ENCODE measurements at regions not wholly inside any gene's neighbourhood (a gene's known extent, or its start where the extent isn't known, plus 50 kb on each side); places are given as distances from the start of the nearest gene placed in this dataset.

- H3K27ac ChIP-seq, result no peak overlapping the region
- no peak for TF ChIP-seq ZFX (IDR thresholded peaks at IDR 0.05)
- TF ChIP-seq, protein P1, sequence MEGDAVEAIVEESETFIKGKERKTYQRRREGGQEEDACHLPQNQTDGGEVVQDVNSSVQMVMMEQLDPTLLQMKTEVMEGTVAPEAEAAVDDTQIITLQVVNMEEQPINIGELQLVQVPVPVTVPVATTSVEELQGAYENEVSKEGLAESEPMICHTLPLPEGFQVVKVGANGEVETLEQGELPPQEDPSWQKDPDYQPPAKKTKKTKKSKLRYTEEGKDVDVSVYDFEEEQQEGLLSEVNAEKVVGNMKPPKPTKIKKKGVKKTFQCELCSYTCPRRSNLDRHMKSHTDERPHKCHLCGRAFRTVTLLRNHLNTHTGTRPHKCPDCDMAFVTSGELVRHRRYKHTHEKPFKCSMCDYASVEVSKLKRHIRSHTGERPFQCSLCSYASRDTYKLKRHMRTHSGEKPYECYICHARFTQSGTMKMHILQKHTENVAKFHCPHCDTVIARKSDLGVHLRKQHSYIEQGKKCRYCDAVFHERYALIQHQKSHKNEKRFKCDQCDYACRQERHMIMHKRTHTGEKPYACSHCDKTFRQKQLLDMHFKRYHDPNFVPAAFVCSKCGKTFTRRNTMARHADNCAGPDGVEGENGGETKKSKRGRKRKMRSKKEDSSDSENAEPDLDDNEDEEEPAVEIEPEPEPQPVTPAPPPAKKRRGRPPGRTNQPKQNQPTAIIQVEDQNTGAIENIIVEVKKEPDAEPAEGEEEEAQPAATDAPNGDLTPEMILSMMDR (conservative IDR thresholded peaks at IDR 0.05), result no peak
Measured at GRCh38 chr2:207244971-207245925, 79.5 kb upstream of the KLF7 start.

DNA sequence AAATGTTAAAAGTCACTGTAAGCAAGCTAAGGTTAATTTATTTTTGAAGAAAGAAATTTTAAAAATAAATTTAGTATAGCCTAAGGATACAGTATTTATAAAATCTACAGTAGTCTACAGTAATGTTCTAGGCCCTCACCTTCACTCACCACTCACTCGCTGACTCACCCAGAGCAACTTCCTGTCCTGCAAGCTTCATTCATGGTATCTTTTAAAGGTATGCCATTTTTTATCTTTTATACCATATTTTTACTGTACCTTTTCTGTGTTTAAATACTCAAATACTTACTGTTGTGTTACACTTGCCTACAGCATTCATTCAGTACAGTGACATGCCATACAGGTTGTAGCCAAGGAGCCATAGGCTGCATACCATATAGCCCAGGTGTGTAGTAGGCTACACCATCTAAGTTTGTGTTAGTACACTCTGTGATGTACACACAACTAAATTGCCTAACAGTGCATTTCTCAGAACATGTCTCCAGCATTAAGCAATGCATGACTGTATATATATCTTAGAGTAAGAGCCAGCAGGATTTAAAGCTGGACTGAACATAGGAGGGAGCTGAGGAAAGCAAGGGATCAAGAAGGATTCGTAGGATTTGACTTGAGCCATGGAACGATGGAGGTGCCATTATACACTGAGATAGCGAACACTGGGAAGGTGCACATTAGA is 83.1 kb upstream of the KLF7 start:
- TF ChIP-seq, protein P1 (conservative IDR thresholded peaks at IDR 0.05), result no peak
- H3K27ac ChIP-seq, result no peak overlapping the region

- TF ChIP-seq, protein P1 (conservative IDR thresholded peaks at IDR 0.05), result no peak
- TF ChIP-seq ZFX (IDR thresholded peaks at IDR 0.05), result no peak
- no peak overlapping the region for H3K27ac ChIP-seq
Measured at GRCh38 chr2:207251022-207251421, 85.3 kb upstream of the KLF7 start.

DNA sequence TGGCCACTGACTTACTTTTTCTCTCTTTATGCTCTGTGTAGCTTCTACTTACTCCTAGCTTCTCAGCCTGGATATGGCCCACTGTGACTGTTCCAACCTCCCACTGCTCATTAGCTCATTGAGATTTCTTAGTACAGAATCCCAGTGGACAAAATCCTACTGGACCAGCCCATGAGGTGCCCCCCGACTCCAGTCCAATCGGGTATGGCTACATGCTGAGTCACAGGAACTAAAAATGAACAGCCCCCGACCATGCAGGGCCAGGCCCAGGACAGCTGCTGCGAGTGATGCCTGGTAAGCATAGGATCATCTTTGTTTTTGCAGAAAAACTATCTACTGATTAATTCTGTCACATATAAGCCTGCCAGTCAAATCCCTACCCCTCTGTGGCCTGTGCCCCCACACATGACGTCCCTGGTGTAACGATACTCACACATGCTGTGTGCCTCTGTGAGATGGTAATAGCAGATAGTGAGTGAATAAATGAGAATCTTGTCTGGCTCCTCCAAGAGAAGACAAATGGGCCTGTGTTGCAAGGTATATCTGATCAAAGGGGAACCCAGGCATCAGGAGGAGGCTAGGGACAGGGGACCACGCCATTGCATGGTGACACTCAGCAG is 85.9 kb upstream of the KLF7 start:
- peak overlapping the region; percentile 3 for H3K27ac ChIP-seq
- TF ChIP-seq, protein P1 (conservative IDR thresholded peaks at IDR 0.05), result no peak
- no peak for TF ChIP-seq ZFX (IDR thresholded peaks at IDR 0.05)

DNA sequence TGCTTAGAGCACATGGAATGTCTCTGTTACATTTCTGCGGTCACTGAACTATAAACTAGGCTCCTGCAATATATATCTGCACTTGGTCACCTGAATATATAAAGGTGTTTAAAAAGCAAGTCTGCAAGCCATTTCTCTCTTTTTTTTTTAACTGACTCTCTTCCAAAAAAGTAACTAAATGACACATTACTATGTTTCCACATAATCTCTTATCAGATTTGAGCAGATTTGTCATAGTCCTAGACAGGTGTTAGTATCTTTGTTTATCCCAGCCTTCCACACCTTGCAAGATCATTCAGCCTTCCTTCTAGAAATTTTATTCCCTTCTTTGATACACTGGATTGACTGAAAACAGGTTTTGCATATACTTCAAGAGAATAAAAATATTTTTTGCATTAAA is 86.7 kb upstream of the KLF7 start:
- no peak overlapping the region; the same call in 1 of the 2 replicates for H3K27ac ChIP-seq
- TF ChIP-seq, protein P1 (conservative IDR thresholded peaks at IDR 0.05), result no peak
- no peak for TF ChIP-seq ZFX (IDR thresholded peaks at IDR 0.05)

GRCh38 chr2:207252979-207253645 is 87.4 kb upstream of the KLF7 start:
- no peak overlapping the region for H3K27ac ChIP-seq
- no peak for TF ChIP-seq ZFX (IDR thresholded peaks at IDR 0.05)
- TF ChIP-seq, protein P1 (conservative IDR thresholded peaks at IDR 0.05), result no peak

Measured in C4-2B (cell line).